IMR-90 (cell line): ENCODE measurements at regions not wholly inside any gene's neighbourhood (a gene's known extent, or its start where the extent isn't known, plus 50 kb on each side); places are given as distances from the start of the nearest gene placed in this dataset.

Experiments used
- ATAC-seq: fragments of 200-7000 bp; cut with Tn5 transposase; 2 replicates; pipeline ENCODE4 v1.9.1; 2020; ENCODE audit warnings: low read depth, mild to moderate bottlenecking, moderate library complexity
- BruUV-seq: library from RNA; stranded (reverse); fragments of 400-500 nt; replicated peaks from 2 replicates; lab custom pipeline; 2021; lab: Mats Ljungman, UMichigan
- CTCF ChIA-PET: fragments of 300-600 bp; formaldehyde crosslinking; extraction: SDS; loops from one replicate; lab custom pipeline; 2021; ENCODE audit warnings: antibody characterized with exemption; lab: Yijun Ruan, JAX
- POLR2A ChIA-PET: fragments of 300-600 bp; sonication (Branson Sonifier 250); formaldehyde crosslinking; loops from one replicate; lab custom pipeline; 2022; ENCODE audit warnings: antibody characterized with exemption; ENCODE audit not compliant: unreplicated experiment; lab: Charles Lee
- DNase-seq: peaks from one replicate; pipeline ENCODE4 v3.0.0; 2013
- H2AFZ ChIP-seq: replicated peaks from 2 replicates; pipeline ENCODE3; 2013; ENCODE audit warnings: low read length, mild to moderate bottlenecking; ENCODE audit not compliant: poor library complexity
- H2AK5ac ChIP-seq: 2 replicates; pipeline ENCODE4 v1.6.1; 2013; ENCODE audit warnings: low read depth, low read length, inconsistent platforms
- H2AK9ac ChIP-seq: replicated peaks from 2 replicates; pipeline ENCODE3; 2013; ENCODE audit warnings: mild to moderate bottlenecking, low read depth, low read length, moderate library complexity; ENCODE audit not compliant: poor library complexity
- H2BK120ac ChIP-seq: 2 replicates; pipeline ENCODE4 v1.6.1; 2013; ENCODE audit warnings: low read depth, low read length, inconsistent platforms
- H2BK15ac ChIP-seq: 3 replicates; pipeline ENCODE4 v1.6.1; 2013; ENCODE audit warnings: low read depth, low read length, inconsistent platforms
- H2BK20ac ChIP-seq: 2 replicates; pipeline ENCODE4 v1.6.1; 2013; ENCODE audit warnings: low read depth, mild to moderate bottlenecking, inconsistent platforms, low read length, moderate library complexity
- H2BK5ac ChIP-seq: 2 replicates; pipeline ENCODE4 v1.6.1; 2013; ENCODE audit warnings: mild to moderate bottlenecking, low read depth, low read length, inconsistent platforms; ENCODE audit not compliant: poor library complexity, severe bottlenecking
- H3K14ac ChIP-seq: replicated peaks from 2 replicates; pipeline ENCODE4 v1.6.1; 2013; ENCODE audit warnings: low read depth, low read length, inconsistent platforms
- H3K18ac ChIP-seq: 2 replicates; pipeline ENCODE4 v1.6.1; 2013; ENCODE audit warnings: low read depth, low read length, control low read depth
- H3K23ac ChIP-seq: 2 replicates; pipeline ENCODE4 v1.6.1; 2013; ENCODE audit warnings: low read depth, low read length, inconsistent platforms
- H3K27ac ChIP-seq: 2 replicates; pipeline ENCODE4 v1.5.1; 2013; ENCODE audit warnings: mild to moderate bottlenecking, control low read depth, low read length; ENCODE audit not compliant: insufficient read depth
- H3K27me3 ChIP-seq: 2 replicates; pipeline ENCODE4 v1.6.1; 2013; ENCODE audit warnings: low read length; ENCODE audit not compliant: control insufficient read depth, insufficient read depth
- H3K36me3 ChIP-seq: 2 replicates; pipeline ENCODE4 v1.6.1; 2013; ENCODE audit warnings: low read length, mixed read lengths; ENCODE audit not compliant: control insufficient read depth, insufficient read depth
- H3K4ac ChIP-seq: 2 replicates; pipeline ENCODE4 v1.6.1; 2013; ENCODE audit warnings: low read depth, low read length, inconsistent platforms
- H3K4me1 ChIP-seq: 2 replicates; pipeline ENCODE4 v1.6.1; 2013; ENCODE audit warnings: low read length, mixed read lengths; ENCODE audit not compliant: control insufficient read depth, insufficient read depth
- H3K4me2 ChIP-seq: 2 replicates; pipeline ENCODE4 v1.6.1; 2013; ENCODE audit warnings: low read depth, mild to moderate bottlenecking, control low read depth, low read length, moderate library complexity
- H3K4me3 ChIP-seq: 2 replicates; pipeline ENCODE4 v1.5.1; 2013; ENCODE audit warnings: low read depth, mild to moderate bottlenecking, control low read depth, low read length, moderate library complexity; ENCODE audit not compliant: insufficient read depth
- H3K56ac ChIP-seq: 2 replicates; pipeline ENCODE4 v1.6.1; 2013; ENCODE audit warnings: low read length, inconsistent platforms; ENCODE audit not compliant: insufficient read depth; ENCODE audit errors: extremely low read depth
- H3K79me1 ChIP-seq, 2 experiments: 2 replicates each; pipeline ENCODE4 v1.6.1; 2013; ENCODE audit warnings: low read length in 2 of 2, inconsistent platforms in 1 of 2, low read depth in 1 of 2
- H3K9ac ChIP-seq: 2 replicates; pipeline ENCODE4 v1.6.1; 2013; ENCODE audit warnings: low read depth, low read length, control low read depth
- H3K9me1 ChIP-seq: 2 replicates; pipeline ENCODE4 v1.6.1; 2013; ENCODE audit warnings: low read length, inconsistent platforms; ENCODE audit not compliant: insufficient read depth
- H3K9me3 ChIP-seq: 2 replicates; pipeline ENCODE4 v1.6.1; 2013; ENCODE audit warnings: low read length; ENCODE audit not compliant: control insufficient read depth, insufficient read depth
- H4K20me1 ChIP-seq: 2 replicates; pipeline ENCODE4 v1.6.1; 2013; ENCODE audit warnings: low read length, inconsistent platforms; ENCODE audit not compliant: insufficient read depth
- H4K5ac ChIP-seq: 2 replicates; pipeline ENCODE4 v1.6.1; 2013; ENCODE audit warnings: mild to moderate bottlenecking, low read depth, low read length, control low read depth
- H4K8ac ChIP-seq, 2 experiments: 2 replicates each; pipeline ENCODE4 v1.6.1; 2013; ENCODE audit warnings: low read depth in 2 of 2, low read length in 2 of 2, control low read depth in 1 of 2, inconsistent platforms in 1 of 2
- H4K91ac ChIP-seq: 2 replicates; pipeline ENCODE4 v1.6.1; 2013; ENCODE audit warnings: low read depth, low read length, inconsistent platforms; ENCODE audit not compliant: insufficient read depth
- BHLHE40 ChIP-seq: fragments of 150-350 bp; IDR thresholded peaks from 2 replicates; pipeline ENCODE4 v1.6.1; 2016; ENCODE audit warnings: mild to moderate bottlenecking, low read depth, low read length
- FOS ChIP-seq: fragments of 150-350 bp; IDR thresholded peaks from 2 replicates; pipeline ENCODE4 v1.6.1; 2016; ENCODE audit warnings: low read depth, low read length
- MAZ ChIP-seq: IDR thresholded peaks from 2 replicates; pipeline ENCODE4 v1.6.1; 2012; ENCODE audit warnings: low read depth, mild to moderate bottlenecking, low read length, improper control_type of control experiment, moderate library complexity, borderline replicate concordance
- RFX5 ChIP-seq: IDR thresholded peaks from 2 replicates; pipeline ENCODE4 v1.8.0; 2012; ENCODE audit warnings: low read depth, mild to moderate bottlenecking, low read length, moderate library complexity
- WGBS, 2 experiments: methylation state at CpG; one replicate each; pipeline versions ENCODE4 v1.1.5 to v1.1.7; 2013; ENCODE audit warnings: missing lambda C conversion rate in 2 of 2; ENCODE audit not compliant: insufficient read length in 1 of 2; ENCODE audit errors: extremely low coverage in 2 of 2; 5-methylcytosine and 5-hydroxymethylcytosine counted together
- dilution Hi-C: fragments of 300-500 bp; cut with HindIII; formaldehyde crosslinking; loops from one replicate; pipeline ENCODE4 v1.14.3; 2018; ENCODE audit warnings: low sequenced_read_pairs; ENCODE audit not compliant: unreplicated experiment
- in situ Hi-C: fragments of 300-500 bp; cut with MboI; formaldehyde crosslinking; loops from 3 replicates; pipeline ENCODE4 v1.14.3; 2019; ENCODE audit warnings: low sequenced_read_pairs, inconsistent platforms, mixed read lengths
- intact Hi-C: fragments of 100-400 bp; cut with micrococcal nuclease; formaldehyde crosslinking; loops from 2 replicates; pipeline ENCODE4 v1.10.0; 2022
- TF ChIP-seq, protein P1 (sequence below): conservative IDR thresholded peaks from 2 replicates; pipeline ENCODE4 v1.5.1; 2012; ENCODE audit warnings: mild to moderate bottlenecking, low read depth, low read length, improper control_type of control experiment
- TF ChIP-seq, protein P2 (sequence below): fragments of 150-350 bp; IDR thresholded peaks from 2 replicates; pipeline ENCODE4 v1.6.1; 2017; ENCODE audit warnings: mild to moderate bottlenecking, antibody characterized with exemption, low read length, low read depth

DNA sequence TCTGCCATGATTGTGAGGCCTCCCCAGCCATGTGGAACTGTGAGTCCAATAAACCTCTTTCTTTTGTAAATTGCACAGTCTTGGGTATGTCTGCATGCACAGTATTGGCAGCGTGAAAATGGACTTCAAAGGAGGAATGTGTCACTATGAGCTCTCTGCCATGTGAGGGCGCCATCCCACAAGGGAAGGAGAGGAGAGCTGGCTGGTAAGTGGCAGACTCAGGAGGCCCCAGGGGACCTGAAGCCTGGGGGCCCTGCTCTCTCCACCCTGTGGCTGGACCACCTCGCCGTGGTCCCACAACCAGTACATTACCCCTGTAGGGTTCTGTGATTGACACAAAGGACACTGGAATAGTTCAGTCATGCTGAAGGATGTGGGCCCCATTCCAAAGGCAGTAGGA, 122.1 kb downstream of the RPIA start:
- CTCF ChIA-PET = no interaction called here
- in situ Hi-C loops = no loop called here

More for the DNA sequence above, 122.1 kb downstream of the RPIA start:
- H4K91ac ChIP-seq = no peak overlapping the region
- no peak overlapping the region for H3K18ac ChIP-seq
- H2BK15ac ChIP-seq = no peak overlapping the region
- no peaks in the 10 kb centered on the region for H3K36me3 ChIP-seq
- no CpG with 5 or more reads among the region's 4 CpGs for WGBS, 2 experiments
- no peak overlapping the region for H3K56ac ChIP-seq
- intact Hi-C loops = no loop called here
- no peak overlapping the region for H4K5ac ChIP-seq
- H4K8ac ChIP-seq = no peak overlapping the region
- TF ChIP-seq RFX5 = no peak
- TF ChIP-seq FOS = no peak
- TF ChIP-seq MAZ = no peak
- TF ChIP-seq, protein P1, sequence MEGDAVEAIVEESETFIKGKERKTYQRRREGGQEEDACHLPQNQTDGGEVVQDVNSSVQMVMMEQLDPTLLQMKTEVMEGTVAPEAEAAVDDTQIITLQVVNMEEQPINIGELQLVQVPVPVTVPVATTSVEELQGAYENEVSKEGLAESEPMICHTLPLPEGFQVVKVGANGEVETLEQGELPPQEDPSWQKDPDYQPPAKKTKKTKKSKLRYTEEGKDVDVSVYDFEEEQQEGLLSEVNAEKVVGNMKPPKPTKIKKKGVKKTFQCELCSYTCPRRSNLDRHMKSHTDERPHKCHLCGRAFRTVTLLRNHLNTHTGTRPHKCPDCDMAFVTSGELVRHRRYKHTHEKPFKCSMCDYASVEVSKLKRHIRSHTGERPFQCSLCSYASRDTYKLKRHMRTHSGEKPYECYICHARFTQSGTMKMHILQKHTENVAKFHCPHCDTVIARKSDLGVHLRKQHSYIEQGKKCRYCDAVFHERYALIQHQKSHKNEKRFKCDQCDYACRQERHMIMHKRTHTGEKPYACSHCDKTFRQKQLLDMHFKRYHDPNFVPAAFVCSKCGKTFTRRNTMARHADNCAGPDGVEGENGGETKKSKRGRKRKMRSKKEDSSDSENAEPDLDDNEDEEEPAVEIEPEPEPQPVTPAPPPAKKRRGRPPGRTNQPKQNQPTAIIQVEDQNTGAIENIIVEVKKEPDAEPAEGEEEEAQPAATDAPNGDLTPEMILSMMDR = no peak
- TF ChIP-seq, protein P2, sequence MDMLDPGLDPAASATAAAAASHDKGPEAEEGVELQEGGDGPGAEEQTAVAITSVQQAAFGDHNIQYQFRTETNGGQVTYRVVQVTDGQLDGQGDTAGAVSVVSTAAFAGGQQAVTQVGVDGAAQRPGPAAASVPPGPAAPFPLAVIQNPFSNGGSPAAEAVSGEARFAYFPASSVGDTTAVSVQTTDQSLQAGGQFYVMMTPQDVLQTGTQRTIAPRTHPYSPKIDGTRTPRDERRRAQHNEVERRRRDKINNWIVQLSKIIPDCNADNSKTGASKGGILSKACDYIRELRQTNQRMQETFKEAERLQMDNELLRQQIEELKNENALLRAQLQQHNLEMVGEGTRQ = no peak
- TF ChIP-seq BHLHE40 = no peak
- H2AK9ac ChIP-seq = no peak overlapping the region
- no peaks in the 10 kb centered on the region for H3K79me1 ChIP-seq
- dilution Hi-C loops = no loop called here
- H3K4me3 ChIP-seq = no peak overlapping the region
- no peaks in the 10 kb centered on the region for H3K27me3 ChIP-seq
- H2AFZ ChIP-seq = no peak overlapping the region
- no peak overlapping the region for H3K14ac ChIP-seq
- H3K4me2 ChIP-seq = no peak overlapping the region
- no peaks in the 10 kb centered on the region for H3K9me1 ChIP-seq
- no peak overlapping the region for H3K23ac ChIP-seq
- ATAC-seq = no peak
- no peak overlapping the region for H2BK5ac ChIP-seq
- H3K4me1 ChIP-seq = no peaks in the 10 kb centered on the region
- H3K4ac ChIP-seq = no peak overlapping the region
- no peak overlapping the region for H3K9ac ChIP-seq
- POLR2A ChIA-PET = no interaction called here
- no peak overlapping the region for H2BK20ac ChIP-seq
- DNase-seq = no peak
- no peaks in the 10 kb centered on the region for H3K9me3 ChIP-seq
- H3K27ac ChIP-seq = no peak overlapping the region
- no peak overlapping the region for H2AK5ac ChIP-seq
- no peak overlapping the region for H2BK120ac ChIP-seq
- BruUV-seq = no TSS peak
- no peaks in the 10 kb centered on the region for H4K20me1 ChIP-seq
